Fibroblast of villous mesenchyme (primary cell): ENCODE measurements at regions not wholly inside any gene's neighbourhood (a gene's known extent, or its start where the extent isn't known, plus 50 kb on each side); places are given as distances from the start of the nearest gene placed in this dataset.
"Not testable (repeated sequence)": the region's sequence is repeated elsewhere in the genome, so short reads cannot be mapped to it uniquely, and the experiment has no call there.

Source experiments
- DNase-seq: peaks from one replicate; pipeline ENCODE4 v3.0.0-alpha.2; 2010; ENCODE audit warnings: low read depth
- H3K4me3 ChIP-seq: 2 replicates; pipeline ENCODE4 v1.5.1; 2011; ENCODE audit warnings: low read depth, mild to moderate bottlenecking, low read length
- TF ChIP-seq, protein P1 (sequence below): IDR thresholded peaks from 2 replicates; pipeline ENCODE4 v1.5.1; 2012; ENCODE audit warnings: low read depth, mild to moderate bottlenecking, low read length; ENCODE audit not compliant: insufficient read depth

DNA sequence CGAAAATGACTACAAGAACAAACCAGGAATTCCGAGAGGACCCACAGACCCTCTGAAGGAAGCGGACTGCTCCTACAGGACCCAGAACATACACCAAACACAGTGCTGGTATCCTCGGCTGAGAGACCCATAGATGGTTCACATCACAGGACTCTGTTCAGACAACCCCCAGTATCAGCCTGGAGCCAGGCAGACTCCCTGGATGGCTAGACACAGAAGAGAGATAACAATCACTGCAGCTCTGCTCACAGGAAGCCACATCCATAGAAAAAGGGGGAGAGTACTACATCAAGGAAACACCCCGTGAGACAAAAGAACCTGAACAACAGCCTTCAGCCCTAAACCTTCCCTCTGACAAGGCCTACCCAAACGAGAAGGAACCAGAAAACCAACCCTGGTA lies 434.0 kb upstream of the NR5A2 start:
- no peak for DNase-seq
- TF ChIP-seq, protein P1, sequence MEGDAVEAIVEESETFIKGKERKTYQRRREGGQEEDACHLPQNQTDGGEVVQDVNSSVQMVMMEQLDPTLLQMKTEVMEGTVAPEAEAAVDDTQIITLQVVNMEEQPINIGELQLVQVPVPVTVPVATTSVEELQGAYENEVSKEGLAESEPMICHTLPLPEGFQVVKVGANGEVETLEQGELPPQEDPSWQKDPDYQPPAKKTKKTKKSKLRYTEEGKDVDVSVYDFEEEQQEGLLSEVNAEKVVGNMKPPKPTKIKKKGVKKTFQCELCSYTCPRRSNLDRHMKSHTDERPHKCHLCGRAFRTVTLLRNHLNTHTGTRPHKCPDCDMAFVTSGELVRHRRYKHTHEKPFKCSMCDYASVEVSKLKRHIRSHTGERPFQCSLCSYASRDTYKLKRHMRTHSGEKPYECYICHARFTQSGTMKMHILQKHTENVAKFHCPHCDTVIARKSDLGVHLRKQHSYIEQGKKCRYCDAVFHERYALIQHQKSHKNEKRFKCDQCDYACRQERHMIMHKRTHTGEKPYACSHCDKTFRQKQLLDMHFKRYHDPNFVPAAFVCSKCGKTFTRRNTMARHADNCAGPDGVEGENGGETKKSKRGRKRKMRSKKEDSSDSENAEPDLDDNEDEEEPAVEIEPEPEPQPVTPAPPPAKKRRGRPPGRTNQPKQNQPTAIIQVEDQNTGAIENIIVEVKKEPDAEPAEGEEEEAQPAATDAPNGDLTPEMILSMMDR, result no peak
- no peak overlapping the region for H3K4me3 ChIP-seq

DNA sequence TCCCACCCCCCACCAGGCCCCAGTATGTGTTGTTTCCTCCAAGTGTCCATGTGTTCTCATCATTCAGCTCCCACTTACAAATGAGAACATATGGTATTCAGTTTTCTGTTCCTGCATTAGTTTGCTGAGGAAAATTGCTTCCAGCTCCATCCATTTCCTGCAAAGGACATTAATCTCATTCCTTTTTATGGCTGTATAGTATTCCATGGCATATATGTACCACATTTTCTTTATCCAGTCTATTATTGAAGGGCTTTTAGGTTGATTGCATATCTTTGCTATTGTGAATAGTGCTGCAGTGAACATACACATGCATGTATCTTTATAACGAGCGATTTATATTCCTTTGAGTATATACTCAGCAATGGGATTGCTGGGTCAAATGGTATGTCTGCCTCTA lies 431.1 kb upstream of the NR5A2 start:
- H3K4me3 ChIP-seq, DNase-seq: not testable (repeated sequence)

DNA sequence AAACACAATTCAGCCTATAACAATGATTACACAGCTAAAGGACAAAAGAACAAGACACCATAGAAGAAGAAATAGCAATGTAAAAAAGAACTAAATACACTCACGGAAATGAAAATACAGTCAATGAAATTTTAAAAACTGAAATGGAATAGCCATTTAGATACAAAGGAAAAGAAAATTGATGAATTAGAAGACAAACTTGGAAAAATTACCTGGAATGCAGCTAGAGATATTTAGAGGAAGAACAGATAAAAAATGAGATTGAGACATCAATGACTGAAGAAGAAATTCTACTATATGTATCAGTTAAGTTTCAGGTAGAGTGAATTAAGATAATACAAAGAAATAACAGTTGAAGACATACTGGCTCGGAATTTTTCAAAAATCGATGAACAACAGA lies 430.4 kb upstream of the NR5A2 start:
- no peak for DNase-seq
- TF ChIP-seq, protein P1, result no peak
- H3K4me3 ChIP-seq, result no peak overlapping the region

DNA sequence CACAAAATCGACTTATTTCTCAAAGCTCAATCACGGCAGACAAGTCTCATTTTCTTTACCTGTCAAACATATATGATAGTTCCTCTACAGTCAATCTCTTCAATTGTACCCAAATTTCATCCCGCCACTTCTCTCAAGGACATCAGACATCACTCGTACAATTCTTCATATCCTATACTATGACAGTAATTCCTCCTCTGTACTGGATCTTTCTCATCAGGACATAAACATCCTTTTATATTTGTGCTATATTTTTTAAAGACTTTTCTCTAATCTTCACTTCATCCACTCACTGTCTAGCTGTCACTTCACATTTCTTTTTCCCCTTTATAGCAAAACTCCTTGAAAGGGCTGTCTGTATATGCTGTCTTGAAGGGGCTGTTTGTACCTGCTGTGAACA lies 419.1 kb upstream of the NR5A2 start:
- DNase-seq, result no peak
- TF ChIP-seq, protein P1, result no peak
- no peak overlapping the region for H3K4me3 ChIP-seq

DNA sequence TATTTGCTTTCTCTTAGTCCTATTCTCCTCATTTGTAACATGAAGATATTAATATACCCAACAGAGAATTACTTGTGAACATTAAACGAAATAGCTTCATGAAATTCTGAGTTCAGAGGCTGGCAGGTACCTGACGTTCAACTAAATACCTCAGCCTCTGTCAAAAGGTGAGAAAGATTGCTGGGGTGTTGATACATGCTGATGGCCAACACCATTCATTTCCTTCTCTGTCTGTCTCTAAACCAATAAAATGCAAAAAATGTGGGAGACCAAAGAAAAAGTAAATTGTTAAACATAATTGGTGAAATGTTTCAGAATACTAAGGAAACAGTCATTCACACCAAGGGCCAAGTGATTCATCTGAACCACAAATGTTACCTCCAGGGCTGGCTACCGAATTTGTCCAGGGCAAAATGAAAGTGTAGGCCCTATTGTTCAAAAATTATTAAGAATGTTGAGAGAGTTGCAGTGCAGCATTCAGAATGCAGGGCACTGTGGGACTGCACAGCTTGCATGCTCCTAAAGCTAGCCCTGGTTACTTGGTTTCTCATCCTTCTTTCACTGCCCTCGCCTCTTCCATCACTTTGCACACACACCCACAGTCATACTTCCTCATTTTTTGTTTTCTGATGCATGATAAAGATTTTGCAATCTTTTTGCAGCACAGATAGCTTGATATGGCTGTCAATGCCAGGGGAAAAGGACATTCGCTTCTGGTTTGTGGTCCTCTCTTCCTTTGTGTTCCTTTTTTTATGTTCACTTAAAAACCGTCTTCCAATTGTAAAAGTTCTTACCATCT lies 414.3 kb upstream of the NR5A2 start:
- no peak overlapping the region for H3K4me3 ChIP-seq
- TF ChIP-seq, protein P1, result no peak
- DNase-seq, result no peak

DNA sequence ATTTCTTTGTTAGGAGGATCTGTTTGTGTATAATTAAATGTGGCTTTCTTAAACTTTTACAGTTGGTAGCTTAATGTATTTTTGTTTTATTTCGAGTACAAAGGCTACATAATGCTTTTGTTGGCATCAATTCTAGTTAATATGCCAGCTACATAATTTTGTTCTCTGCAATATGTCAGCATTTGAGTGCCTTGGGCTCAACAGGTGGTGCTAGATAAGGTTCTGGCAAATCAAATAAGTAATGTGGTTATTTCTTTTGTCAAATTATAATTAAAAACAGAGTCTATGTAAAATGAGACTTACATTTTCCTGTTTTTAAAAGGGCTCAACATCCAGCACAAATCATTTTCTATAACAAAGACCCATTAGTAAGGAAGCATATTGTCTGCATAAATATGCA lies 410.6 kb upstream of the NR5A2 start:
- H3K4me3 ChIP-seq, result no peak overlapping the region
- TF ChIP-seq, protein P1, result no peak
- DNase-seq, result no peak

DNA sequence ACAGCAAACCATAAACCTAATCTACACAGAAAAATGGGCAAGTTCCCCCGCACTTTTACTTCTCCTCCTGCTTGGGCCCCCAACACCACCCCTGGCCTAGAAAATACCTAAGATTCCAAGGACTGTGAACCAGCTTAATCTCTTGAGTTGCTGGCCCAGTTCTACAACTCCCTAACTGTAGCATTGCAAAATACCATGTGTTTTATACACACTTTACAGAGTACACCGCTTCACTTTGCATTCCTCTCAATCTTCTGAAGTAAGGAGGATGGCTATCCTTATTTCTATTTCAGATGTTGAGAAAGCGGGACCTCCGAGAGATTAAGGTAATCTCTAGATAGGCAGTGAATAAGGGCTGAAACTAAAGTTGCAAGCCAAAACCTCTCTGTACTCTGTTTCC lies 408.3 kb upstream of the NR5A2 start:
- TF ChIP-seq, protein P1, result no peak
- no peak overlapping the region for H3K4me3 ChIP-seq
- DNase-seq, result no peak

DNA sequence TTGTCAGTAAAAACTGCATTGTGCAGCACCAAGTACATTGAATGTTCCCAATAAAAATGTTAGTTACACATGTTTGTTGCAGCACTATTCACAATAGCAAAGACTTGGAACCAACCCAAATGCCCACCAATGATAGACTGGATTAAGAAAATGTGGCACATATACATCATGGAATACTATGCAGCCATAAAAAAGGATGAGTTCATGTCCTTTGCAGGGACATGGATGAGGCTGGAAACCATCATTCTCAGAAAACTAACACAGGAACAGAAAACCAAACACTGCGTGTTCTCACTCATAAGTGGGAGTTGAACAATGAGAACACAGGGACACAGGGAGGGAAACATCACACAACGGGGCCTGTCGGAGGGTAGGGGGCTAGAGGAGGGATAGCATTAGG lies 401.3 kb upstream of the NR5A2 start:
- not testable (repeated sequence) for DNase-seq, H3K4me3 ChIP-seq
